Skeletal muscle tissue (tissue), 3 donors: ENCODE measurements at regions not wholly inside any gene's neighbourhood (a gene's known extent, or its start where the extent isn't known, plus 50 kb on each side); places are given as distances from the start of the nearest gene placed in this dataset.

Experiments used
- H3K27ac ChIP-seq: one replicate; pipeline ENCODE4 v1.7.0; 2013; ENCODE audit warnings: mild to moderate bottlenecking, low read depth, low read length, inconsistent platforms
- H3K27me3 ChIP-seq, 3 donors: one replicate each; pipeline ENCODE4 v1.7.0; 2013; ENCODE audit warnings: low read length in 3 of 3; ENCODE audit not compliant: control insufficient read depth in 3 of 3, insufficient read depth in 3 of 3
- H3K36me3 ChIP-seq, 3 donors: one replicate each; pipeline ENCODE4 v1.7.0; 2013; ENCODE audit warnings: low read length in 3 of 3; ENCODE audit not compliant: control insufficient read depth in 3 of 3, insufficient read depth in 3 of 3
- H3K4me1 ChIP-seq, 3 donors: one replicate each; pipeline ENCODE4 v1.7.0; 2013; ENCODE audit warnings: low read length in 3 of 3, mild to moderate bottlenecking in 3 of 3; ENCODE audit not compliant: control insufficient read depth in 3 of 3, insufficient read depth in 3 of 3
- H3K4me3 ChIP-seq, 3 donors: one replicate each; pipeline ENCODE4 v1.7.0; 2013; ENCODE audit warnings: low read length in 3 of 3
- H3K9ac ChIP-seq, 3 donors: one replicate each; pipeline ENCODE4 v1.7.0; 2013; ENCODE audit warnings: low read length in 3 of 3, mild to moderate bottlenecking in 3 of 3, moderate library complexity in 2 of 3, low read depth in 1 of 3
- H3K9me3 ChIP-seq, 3 donors: one replicate each; pipeline ENCODE4 v1.7.0; 2013; ENCODE audit warnings: low read length in 3 of 3; ENCODE audit not compliant: control insufficient read depth in 3 of 3
- donor health status: Osteomylitis.

DNA sequence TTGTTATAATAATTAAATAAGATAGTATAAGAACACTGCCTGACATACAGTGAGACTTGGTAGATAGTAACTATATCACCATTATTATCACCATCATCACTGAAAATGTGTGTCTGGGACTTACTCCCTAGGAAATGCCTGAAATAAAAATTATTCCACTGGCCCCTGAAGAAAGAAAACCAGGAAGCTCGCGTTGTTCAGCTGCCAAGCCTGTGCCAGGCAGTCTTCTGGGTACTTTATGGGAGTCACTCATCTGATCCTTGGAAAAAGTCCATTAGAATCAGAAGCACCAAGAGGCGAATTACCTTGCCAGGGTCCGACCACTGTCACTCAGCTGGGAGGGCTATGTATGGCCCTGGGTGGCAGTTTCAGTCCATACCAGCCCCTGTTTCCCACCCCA is 220.3 kb upstream of the TPM1 start:
- Histone ChIP-seq H3K4me3 (no peak overlapping the region), H3K27me3 (no peaks in the 10 kb centered on the region), H3K4me1 (no peaks in the 10 kb centered on the region), H3K27ac (no peak overlapping the region), H3K9ac (no peak overlapping the region), H3K9me3 (no peaks in the 10 kb centered on the region), H3K36me3 (peaks cover 2 to 23% (median 5%) of the 10 kb centered on the region in 3 donors)

DNA sequence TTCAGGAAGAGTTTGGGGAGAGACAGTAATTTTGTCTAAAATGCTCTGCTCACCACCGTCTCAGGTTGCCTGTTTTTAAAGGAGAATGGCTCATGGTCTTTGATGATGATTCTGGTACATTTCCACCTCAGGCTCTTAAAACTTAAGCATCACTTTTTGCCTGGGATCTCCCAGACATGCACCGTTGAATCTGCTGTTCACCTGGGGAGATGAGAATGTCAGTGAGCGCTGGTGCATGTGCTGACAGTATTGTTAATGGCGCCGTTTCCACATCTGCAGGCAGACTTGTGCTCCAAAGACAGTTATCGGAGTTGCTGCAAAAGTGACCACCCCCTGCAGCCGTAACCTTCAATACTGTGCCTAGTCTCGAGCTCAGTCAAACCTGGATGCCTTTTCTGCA is 219.0 kb upstream of the TPM1 start:
- no peak overlapping the region for H3K9ac ChIP-seq
- no peaks in the 10 kb centered on the region for H3K27me3 ChIP-seq
- no peaks in the 10 kb centered on the region for H3K9me3 ChIP-seq
- no peak overlapping the region for H3K4me3 ChIP-seq
- H3K27ac ChIP-seq, result no peak overlapping the region
- no peaks in the 10 kb centered on the region for H3K4me1 ChIP-seq
- H3K36me3 ChIP-seq, result peaks cover 2 to 23% (median 5%) of the 10 kb centered on the region in 3 donors

DNA sequence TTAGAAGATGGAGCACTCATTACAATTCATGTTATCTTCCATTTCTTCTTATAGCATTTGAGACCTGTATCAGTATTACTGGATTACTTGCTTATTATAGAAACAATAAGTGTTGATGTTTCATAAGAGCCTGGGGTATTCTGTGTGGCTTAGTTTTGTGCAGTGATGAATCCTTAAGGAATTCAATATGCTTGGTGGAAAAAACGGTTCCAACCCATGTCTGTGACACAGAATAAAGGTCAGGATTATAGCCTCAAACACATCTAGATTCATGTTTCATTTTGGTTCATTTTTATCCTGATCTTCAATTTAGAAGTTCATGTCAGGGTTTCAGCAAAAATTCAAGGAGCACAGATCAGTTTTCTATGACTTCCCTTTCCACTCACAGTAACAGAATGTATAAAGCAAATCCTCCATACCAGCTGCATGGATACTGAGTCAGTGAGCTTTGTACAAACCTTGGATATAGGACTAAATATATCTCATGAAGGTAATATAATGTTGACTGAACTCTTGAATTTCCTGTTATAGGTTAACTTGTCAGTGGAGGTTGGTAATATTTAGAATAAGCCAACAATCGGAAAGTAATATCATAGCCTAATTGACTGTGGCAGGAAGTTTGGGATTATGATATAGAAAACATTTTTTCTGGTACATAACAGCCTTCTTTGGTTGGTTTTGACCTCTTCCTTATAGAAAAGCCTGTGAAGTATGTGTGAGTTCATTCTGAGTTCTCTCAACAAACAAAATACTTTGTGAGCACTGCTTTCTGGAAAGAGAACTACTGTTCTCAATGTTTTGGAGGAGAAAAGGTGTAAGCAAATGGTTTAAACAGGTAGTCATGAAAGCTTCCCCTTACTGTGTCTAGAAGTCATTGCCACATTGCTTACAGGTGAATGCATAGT is 218.2 kb upstream of the TPM1 start:
- Histone ChIP-seq H3K36me3 (peaks cover 2 to 22% (median 5%) of the 10 kb centered on the region in 3 donors), H3K4me1 (no peaks in the 10 kb centered on the region), H3K27me3 (no peaks in the 10 kb centered on the region), H3K4me3 (no peak overlapping the region), H3K9me3 (no peaks in the 10 kb centered on the region), H3K9ac (no peak overlapping the region), H3K27ac (no peak overlapping the region)

DNA sequence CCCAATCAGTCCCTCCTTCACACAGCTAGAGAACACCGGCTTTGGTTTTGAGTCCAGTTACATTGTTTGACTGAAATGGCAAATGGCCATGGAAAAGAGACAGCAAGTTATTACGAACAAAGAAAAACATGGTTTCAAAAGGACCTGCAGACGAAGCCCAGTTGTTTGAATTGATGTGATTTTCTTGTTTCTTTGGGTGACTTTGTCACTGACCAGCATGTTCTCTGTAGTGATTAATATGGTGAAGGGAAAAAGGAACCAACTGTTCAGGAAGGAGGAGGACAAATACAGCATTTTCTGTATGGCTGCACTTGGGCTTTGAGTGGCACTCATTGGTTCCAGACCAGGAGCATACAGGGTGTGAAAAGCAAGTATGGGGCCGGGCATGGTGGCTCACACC is 217.4 kb upstream of the TPM1 start:
- Histone ChIP-seq H3K9me3 (no peaks in the 10 kb centered on the region), H3K27me3 (no peaks in the 10 kb centered on the region), H3K4me1 (no peaks in the 10 kb centered on the region), H3K27ac (no peak overlapping the region), H3K9ac (no peak overlapping the region), H3K4me3 (no peak overlapping the region), H3K36me3 (peaks cover 0 to 17% (median 2%) of the 10 kb centered on the region in 3 donors)

DNA sequence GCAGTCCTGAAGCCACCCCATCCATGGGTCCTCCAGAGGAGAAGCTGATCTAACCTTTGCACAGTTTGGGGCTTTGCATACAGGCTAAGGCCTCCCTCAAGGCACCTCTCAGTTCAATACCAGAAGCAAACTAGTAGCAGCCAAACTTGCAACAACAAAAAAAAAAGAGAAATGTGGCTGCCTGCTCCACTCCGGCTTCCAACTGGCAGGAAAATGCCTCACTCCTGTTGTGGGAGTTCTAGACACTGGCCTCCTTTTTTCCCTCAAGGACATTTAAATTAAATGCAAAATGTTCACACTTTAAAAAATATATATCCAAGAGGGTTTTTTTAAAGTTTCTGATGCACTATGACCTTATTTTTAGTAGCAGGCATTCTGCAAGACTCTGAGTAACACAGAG is 216.0 kb upstream of the TPM1 start:
- H3K9me3 ChIP-seq, result no peaks in the 10 kb centered on the region
- H3K27ac ChIP-seq, result no peak overlapping the region
- H3K27me3 ChIP-seq, result no peaks in the 10 kb centered on the region
- H3K9ac ChIP-seq, result no peak overlapping the region
- no peak overlapping the region for H3K4me3 ChIP-seq
- H3K4me1 ChIP-seq, result no peaks in the 10 kb centered on the region
- H3K36me3 ChIP-seq, result peaks cover 0 to 8% (median 0%) of the 10 kb centered on the region in 3 donors

DNA sequence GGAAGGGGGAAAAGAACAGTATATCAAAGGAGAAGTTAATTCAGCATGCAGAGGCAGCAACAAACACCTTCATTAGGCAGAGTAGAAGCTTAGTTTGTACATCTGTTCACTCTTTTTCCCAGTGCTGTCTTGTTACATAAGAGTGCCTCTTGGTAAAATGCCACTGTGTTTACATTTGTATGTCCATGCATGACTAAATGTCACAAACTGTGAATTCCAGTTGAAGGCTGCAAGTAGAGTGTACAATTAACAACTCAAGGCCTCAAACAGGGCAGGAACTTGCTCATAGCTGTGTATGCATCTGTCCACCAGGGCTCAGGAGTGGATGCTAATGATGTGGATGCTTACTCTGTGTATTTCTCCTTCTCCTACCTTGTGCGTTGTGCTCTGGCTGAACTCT is 214.2 kb upstream of the TPM1 start:
- Histone ChIP-seq H3K4me3 (no peak overlapping the region), H3K4me1 (no peaks in the 10 kb centered on the region), H3K27me3 (no peaks in the 10 kb centered on the region), H3K36me3 (peaks cover under 1 to 3% (median under 1%) of the 10 kb centered on the region in 3 donors), H3K9me3 (no peaks in the 10 kb centered on the region), H3K9ac (no peak overlapping the region), H3K27ac (no peak overlapping the region)

- no peak overlapping the region for H3K4me3 ChIP-seq
- H3K9me3 ChIP-seq, result no peaks in the 10 kb centered on the region
- H3K36me3 ChIP-seq, result peaks cover 17 to 30% (median 30%) of the 10 kb centered on the region in 3 donors
- H3K9ac ChIP-seq, result no peak overlapping the region
- H3K4me1 ChIP-seq, result peaks cover 0 to 3% (median 0%) of the 10 kb centered on the region in 3 donors
- no peaks in the 10 kb centered on the region for H3K27me3 ChIP-seq
- no peak overlapping the region for H3K27ac ChIP-seq
Measured at GRCh38 chr15:62832231-62832630, 210.3 kb upstream of the TPM1 start.

- H3K9ac ChIP-seq, result no peak overlapping the region
- peaks cover 21 to 41% (median 37%) of the 10 kb centered on the region in 3 donors for H3K36me3 ChIP-seq
- no peak overlapping the region for H3K27ac ChIP-seq
- H3K4me1 ChIP-seq, result peaks cover 0 to 3% (median 0%) of the 10 kb centered on the region in 3 donors
- no peaks in the 10 kb centered on the region for H3K27me3 ChIP-seq
- H3K4me3 ChIP-seq, result no peak overlapping the region
- H3K9me3 ChIP-seq, result no peaks in the 10 kb centered on the region
Measured at GRCh38 chr15:62833646-62834045, 208.9 kb upstream of the TPM1 start.

- Histone ChIP-seq H3K27ac (no peak overlapping the region), H3K4me3 (no peak overlapping the region), H3K9ac (no peak overlapping the region), H3K4me1 (peaks cover 0 to 3% (median 0%) of the 10 kb centered on the region in 3 donors), H3K27me3 (no peaks in the 10 kb centered on the region), H3K36me3 (peaks cover 27 to 52% (median 47%) of the 10 kb centered on the region in 3 donors), H3K9me3 (no peaks in the 10 kb centered on the region)
Measured at GRCh38 chr15:62834686-62835329, 207.7 kb upstream of the TPM1 start.

DNA sequence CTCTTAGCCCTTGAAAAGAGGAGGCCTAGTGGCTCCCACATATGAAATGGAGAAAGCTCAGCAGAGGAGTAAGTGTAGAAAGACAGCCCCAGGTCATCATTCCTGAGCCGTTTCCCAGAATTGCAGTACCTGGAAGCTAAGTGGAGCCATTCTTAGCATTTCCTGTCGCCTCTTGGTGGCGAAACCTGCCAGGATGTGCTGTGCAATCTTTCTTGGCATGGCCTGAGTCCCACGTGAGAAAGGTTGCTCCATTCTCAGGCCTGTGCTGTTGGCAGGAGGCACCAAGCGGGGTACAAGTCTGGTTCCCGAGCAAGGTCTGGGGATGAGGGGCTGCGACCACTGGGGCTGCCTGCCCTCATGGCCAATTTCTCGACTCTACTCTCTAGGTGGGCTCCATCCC is 207.2 kb upstream of the TPM1 start:
- Histone ChIP-seq H3K9ac (no peak overlapping the region), H3K27ac (no peak overlapping the region), H3K9me3 (no peaks in the 10 kb centered on the region), H3K4me1 (peaks cover 0 to 3% (median 0%) of the 10 kb centered on the region in 3 donors), H3K36me3 (peaks cover 29 to 57% (median 53%) of the 10 kb centered on the region in 3 donors), H3K4me3 (no peak overlapping the region), H3K27me3 (no peaks in the 10 kb centered on the region)
